NCI-H748 (cell line): ENCODE measurements at regions not wholly inside any gene's neighbourhood (a gene's known extent, or its start where the extent isn't known, plus 50 kb on each side); places are given as distances from the start of the nearest gene placed in this dataset.
"Not testable (repeated sequence)": the region's sequence is repeated elsewhere in the genome, so short reads cannot be mapped to it uniquely, and the experiment has no call there.

ENCODE experiments used
- DNase-seq: peaks from one replicate; lab custom pipeline; 2025; ENCODE audit not compliant: unreplicated experiment; lab: John Stamatoyannopoulos, UW

DNA sequence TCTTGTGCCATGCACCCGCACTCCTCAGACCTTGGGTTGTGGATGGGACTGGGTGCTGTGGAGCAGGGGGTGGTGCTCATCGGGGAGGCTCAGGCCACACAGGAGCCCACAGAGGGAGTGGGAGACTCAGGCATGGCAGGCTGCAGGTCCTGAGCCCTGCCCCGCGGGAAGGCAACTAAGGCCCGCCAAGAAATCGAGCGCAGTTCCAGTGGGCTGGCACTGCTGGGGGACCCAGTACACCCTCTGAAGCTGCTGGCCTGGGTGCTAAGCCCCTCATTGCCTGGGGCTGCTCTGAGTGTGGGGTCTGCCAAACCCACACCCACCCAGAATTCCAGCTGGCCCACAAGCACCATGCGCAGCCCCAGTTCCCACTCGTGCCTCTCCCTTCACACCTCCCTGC is 450.5 kb upstream of the FGF16 start:
- no peak for DNase-seq

DNA sequence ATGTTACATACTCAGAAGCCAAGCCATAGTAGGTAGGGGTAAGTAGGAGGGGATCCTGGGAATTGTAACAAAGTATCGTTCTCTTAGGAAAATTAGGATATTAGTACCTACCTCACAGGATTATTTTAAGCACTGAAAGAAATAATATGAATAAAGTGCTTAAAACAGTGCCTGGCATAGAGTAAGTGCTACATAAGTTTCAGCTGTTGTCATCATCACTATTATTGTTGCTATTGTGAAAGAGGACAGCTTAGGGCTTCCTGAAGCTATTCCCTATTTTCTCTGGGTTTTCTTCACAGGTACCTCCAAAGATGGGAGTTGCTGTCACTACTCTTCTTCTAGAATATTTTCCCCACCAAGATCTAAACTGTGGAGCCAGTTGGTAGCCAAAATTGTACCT is 443.7 kb upstream of the FGF16 start:
- no peak for DNase-seq

DNA sequence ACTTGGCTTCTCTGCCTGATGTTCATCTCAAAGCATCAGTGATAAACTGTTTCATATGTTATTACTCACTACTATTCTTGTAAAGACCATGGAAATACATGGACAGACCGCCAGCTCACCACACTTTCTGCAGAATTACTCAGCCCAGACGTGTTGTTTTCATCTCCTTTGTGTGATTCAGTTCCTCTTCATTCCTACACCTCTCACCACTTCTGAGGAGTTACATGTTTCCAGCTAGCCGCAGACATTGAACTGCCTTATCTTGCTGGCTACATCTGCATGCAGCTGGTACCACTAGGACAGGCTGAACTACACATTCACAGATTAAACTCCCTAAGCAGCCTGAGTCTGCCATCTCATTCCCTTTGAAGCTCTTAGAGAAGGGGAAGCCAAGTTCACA is 443.2 kb upstream of the FGF16 start:
- no peak for DNase-seq

DNA sequence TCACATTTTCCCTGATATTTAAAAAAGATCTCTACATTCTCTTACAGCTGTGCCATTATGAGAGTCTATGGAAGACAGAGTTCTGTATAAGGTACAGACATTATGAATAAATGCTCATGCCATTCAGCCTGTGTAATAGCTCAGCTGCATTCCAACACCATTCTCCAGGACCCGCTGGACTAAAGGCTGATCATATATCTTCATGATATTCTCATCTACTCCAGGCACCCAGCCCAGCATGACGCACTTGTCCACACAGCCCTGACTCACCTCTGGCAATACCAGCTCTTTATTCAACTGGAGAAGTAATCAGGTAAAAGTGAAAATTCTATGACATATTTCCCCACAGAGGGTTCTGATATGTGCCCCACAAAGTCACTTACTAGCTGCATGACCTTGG is 437.5 kb upstream of the FGF16 start:
- DNase-seq = no peak

DNA sequence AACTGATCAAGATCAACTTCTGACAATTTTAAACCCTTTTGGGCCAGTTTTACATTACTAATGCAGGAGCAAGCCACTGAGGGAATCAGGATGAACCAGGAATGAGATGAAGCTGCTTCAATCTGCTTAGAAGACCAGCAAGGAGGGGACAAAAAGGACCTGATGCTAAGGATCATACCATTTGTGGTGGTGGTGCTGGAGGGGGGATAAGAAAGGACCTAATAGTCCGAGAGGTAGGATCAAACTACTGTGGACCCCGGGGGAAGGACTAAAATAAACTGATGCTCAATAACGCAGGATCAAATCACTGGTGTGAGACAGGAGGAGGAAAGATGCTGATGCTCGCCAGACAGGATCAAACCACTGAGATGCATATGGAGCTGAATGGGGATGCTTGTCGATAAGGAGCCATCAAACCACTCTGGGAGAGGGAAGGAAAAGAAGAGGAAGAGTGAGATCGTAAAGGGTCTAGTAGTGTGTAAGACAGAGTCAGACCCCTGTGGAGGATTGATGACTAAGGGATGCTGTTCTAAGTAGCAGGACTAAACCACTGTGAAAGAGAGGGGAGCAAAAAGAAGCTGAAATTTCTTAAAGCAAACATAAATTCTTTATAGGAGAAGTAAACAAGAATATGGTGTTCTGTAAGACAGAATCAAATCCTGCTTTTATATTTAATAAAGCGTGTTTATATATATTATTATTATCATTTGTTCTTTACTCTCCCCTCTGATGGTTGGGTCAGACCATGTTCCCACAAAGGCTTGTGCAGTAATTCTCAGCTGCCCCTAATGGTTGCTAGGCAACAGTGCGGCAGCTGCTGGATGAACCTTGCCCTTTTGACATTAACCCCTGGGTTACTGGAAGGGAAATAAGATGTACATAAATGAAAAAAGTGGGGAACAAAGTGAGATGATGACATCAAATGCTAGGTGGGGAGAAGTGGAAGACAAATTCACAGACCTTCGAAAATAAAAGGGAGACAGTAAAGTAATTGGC is 432.5 kb upstream of the FGF16 start:
- DNase-seq = peak; percentile 88

DNA sequence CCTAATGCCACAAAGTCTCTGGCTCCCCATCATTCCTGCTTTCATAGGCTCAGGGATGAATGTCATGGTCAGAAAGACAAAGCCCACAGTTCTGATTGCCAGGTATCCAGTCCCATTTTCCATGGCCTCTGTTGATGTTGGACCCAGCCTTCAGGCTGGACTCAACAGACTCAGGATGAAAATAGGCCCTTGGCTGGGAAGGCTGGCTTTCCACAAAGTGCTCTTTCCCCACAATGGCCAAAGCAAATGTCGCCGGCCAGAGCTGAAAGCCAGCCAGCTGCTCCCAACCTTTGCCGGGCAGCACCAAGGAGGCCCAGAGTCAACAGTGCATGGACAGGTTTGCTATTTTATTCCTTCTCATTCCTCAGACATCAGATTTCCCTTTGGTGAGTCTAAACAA is 430.1 kb upstream of the FGF16 start:
- no peak for DNase-seq

DNA sequence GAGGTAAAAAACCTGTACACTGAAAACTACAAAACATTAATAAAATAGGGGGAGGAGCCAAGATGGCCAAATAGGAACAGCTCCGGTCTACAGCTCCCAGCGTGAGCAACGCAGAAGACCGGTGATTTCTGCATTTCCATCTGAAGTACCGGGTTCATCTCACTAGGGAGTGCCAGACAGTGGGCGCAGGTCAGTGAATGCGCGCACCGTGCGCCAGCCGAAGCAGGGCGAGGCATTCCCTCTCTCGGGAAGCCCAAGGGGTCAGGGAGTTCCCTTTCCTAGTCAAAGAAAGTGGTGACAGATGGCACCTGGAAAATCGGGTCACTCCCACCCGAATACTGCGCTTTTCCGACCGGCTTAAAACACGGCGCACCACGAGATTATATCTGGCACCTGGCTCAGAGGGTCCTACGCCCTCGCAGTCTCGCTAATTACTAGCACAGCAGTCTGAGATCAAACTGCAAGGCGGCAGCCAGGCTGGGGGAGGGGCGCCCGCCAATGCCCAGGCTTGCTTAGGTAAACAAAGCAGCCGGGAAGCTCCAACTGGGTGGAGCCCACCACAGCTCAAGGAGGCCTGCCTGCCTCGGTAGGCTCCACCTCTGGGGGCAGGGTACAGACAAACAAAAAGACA is 400.9 kb upstream of the FGF16 start:
- DNase-seq = peak; percentile 88

DNA sequence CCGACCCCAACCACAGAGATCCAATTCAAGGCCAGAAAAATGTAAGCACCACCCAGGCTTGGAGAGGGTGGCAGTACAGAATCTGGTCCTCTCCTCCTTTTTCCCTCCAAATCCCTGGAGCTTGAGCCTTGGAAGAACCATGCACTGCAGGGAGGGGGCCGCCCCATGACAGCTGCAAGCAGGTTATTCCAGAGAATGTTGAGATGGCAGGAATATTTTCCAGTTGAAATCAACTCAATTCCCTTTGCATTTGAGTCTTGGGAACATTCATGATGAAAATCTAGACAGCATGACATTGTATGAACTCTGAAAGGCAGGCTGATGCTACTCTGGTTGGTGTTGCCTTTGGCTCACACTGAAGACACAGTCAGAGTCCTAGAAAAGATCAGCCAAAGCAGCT is 386.6 kb upstream of the FGF16 start:
- DNase-seq = no peak

DNA sequence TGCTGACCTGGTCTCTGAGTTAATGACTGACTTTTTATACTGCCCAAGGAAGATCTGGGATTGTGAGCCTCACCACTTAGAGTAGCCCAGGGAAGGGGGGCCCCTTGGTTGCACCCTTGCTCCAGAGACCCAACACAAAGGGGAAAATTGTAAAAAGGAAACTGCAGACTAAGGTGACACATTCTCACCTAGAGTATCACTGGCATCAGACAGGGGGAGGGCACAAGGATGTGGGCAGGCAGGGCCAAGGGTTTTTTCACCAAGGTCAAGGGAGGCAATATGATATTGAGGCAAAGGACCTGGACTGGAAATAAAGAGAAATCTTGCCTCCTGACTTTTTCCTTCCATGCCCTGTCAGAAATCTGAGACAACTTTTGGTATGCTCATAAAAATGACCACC is 386.2 kb upstream of the FGF16 start:
- no peak for DNase-seq

DNA sequence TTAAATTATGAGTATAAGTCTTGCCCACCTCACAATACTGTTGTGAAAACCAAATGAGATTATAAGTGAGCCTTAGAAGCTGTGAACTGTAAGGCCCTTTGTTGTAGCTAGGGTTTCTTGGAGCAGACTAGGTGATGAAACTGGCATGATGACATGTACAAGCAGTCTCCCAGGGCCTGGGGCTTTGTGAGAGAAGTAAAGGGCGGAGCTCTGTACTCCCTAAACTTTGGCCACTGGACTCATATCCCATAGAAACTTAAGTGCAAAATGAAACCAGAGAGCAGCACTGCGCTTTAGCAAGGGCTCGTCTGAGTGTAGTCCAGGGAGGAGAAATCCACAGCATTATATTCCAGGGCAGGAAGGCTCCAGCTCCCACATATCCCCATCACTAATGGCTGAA is 385.6 kb upstream of the FGF16 start:
- DNase-seq = no peak

DNA sequence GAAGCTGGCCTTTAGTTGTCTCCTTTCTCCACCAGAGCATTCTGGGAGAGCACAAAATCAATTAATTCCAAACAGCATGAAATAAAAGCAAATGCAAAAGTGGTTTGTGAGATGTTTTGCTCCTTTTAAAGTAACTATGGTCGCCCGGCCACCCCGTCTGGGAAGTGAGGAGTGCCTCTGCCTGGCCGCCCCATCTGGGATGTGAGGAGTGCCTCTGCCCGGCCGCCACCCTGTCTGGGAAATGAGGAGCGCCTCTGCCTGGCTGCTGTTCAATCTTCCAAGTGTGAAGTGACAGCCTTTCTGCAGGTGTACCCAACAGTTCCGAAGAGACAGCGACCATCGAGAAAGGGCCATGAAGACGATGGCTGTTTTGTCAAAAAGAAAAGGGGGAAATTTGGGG is 381.3 kb upstream of the FGF16 start:
- DNase-seq = no peak

DNA sequence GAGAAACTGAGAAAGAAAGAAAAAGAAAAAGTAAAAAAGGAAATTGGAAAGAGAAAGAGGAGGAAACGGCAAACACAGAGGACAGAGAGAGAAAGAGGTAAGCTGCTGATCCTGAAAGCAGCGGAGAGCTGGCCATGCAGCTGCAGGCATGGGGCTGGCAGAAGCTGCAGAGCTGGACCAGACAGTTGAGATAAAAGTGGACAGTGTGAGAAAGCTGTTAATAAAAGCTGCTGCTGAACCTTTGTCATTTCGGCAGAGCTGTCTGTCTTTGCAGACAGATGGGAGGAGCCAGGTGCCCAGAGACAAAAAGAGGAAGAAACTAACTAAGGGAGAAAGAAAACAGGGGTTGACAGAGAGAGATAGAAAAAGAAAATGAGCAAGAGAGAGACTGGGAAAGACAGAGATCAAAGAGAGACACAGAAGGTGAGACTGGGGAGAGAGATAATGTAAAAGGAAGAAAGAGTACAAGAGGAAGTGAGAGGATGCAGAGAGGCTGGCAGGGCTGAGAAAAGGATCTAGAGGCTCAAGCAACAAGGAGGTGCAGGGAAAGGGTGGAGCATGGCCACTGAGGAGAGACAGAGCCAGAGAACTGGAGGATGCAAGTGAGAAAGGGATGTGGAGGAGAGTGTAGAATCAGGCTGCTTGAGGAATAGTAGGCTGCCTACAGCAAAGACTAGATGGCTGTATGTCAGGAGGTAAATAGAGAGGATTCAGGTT is 376.8 kb upstream of the FGF16 start:
- DNase-seq = no peak

DNA sequence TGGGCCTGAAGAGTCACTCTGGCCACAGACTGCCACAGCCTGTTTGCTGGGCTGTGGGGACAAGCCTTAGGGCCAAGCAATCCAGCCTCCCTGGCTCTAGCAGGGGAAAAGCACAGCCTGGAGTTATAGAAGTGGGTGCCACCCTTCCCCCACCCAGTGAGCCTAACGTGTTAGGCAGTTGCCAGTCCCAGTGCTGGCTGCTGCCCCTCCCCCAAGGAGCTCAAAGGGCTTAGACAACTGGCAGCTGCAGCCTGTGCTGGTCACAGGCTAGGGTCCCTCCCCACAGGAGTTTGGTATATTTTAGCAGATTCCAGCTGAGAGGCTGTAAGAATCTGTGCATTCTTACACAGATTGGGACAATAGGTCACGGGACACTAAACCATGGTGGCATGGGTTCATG is 370.3 kb upstream of the FGF16 start:
- no peak for DNase-seq

DNA sequence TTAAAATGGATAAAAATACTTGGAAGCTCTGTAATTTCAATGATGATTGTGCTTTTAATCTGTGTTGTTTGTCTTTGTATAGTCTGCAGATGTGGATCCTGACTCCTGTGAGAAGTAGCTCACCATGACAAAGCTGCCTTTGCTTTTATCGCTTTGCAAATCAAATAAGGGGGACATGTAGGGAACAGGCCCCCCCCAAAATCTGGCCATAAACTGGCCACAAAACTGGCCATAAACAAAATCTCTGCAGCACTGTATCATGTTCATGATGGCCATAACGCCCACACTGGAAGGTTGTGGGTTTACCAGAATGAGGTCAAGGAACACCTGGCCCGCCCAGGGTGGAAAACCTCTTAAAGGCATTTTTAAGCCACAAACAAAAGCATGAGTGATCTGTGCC is 366.0 kb upstream of the FGF16 start:
- DNase-seq = not testable (repeated sequence)

DNA sequence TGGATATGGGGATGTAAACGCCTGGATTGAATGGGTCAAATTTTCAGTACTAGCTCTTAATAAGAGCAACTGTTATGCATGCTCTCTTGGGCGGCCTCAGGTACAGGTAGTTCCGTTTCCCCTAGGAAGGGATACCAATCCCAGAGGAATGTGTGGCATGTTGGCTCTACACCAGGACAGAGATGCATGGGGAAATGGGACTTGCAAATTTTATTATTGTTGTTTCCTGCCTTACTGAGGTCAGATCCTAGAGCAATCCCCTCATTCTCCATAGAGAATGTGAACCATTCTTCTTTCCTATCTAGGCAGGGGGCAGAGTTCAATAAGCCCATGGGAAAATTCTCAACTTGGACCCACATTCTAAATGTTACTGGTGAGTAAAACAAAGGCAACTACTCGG is 361.8 kb upstream of the FGF16 start:
- DNase-seq = no peak

DNA sequence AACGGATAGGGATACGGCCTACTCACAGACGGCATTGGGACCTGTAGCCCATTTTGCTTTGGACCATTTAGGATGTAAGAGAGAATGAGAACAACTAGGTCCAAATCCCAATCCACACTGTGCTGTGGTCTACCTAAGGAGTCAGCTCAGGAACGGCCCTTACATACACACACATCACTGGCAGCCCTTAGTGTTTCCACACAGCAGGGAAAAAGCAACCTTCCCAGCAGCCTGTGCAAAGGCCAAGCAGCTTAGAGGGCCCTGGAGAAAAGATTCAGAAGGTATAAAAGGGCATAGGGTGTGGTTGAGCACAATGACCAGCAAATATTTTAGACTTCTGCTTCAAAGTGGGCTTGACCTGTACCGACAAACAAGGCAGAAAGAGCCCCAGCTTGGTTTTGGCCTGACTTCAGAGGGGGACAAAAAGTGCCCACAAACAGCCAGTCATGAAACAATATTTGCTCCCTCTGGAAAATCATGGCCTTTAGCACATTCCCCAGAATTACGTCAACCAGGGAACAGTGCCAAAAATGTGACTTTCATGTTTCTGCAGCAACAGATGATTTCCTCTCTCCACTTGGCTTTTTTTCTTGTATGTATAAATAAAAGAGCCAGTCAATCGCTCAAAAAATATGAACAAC is 359.5 kb upstream of the FGF16 start:
- peak; percentile 3 for DNase-seq

DNA sequence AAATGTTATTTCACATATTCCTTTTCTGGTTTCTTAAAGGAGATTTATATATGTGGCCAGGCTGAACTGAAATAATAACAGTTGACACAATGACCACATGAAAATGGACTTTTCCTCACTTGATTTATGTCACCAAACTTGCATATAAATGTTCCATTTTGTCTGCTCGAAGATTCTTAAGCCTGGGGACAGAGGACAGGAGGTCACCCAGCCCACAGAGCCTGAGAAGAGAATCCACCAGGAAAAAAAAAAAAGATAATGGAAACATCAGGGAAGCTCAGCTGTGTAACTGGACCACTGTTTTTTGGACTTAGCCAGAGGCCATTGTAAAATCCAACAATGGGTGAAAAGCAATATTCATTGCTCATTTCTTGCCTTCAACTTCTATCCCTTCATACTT is 359.0 kb upstream of the FGF16 start:
- DNase-seq = no peak

DNA sequence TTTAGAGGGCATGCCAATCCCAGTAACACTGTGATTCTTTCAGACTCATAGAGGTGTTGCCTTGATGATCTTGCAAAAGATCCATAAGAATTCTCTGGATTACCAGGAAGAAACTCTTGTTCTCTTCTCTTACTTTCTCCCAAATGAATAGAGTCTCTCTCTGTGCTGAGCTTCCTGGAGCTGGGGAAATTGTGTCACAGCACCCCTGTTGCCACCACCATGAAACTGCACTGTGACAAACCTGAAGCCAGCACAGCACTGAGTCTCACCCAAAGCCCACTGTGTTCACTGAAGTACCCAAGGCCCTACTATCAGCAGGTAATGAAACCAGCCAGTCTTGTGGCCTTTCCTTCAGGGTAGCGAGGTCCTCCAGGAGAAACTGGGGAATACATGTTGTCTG is 332.7 kb upstream of the FGF16 start:
- no peak for DNase-seq

DNA sequence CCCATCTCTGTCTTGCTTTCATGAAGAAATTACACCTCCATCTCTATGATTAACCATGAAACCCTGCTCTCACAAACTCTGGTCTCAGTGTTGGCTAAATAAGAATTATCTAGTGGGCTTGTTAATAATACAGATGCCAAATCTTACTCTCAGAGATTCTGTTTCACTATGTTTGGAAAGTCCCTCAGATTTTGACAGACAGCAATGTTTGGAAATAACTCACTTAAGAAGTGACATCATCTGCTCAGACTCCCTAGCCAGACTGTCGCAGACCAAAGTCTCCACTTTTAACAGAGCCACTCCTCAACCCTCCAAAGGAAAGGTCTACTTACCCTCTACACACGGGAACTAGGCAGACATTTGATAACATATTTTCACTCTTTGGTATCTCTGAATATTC is 328.5 kb upstream of the FGF16 start:
- no peak for DNase-seq

DNA sequence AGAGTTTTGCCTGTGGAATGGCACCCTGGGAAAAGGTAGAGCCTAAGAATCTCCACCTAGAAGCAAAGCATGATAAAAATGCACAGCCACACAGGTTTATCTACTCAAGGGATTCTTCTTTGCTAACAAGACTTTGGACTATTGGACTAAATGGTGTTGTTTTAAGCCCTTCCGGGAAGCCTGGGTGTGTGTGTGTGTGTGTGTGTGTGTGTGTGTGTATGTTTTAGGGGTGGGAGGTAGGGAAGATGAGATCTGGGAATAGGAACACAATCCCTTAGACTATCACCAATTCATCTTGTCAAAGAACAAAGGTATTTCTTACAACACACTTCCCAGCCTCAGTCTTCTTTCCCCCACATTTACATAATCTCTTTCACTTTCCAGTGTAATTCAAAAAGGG is 327.5 kb upstream of the FGF16 start:
- DNase-seq = no peak

DNA sequence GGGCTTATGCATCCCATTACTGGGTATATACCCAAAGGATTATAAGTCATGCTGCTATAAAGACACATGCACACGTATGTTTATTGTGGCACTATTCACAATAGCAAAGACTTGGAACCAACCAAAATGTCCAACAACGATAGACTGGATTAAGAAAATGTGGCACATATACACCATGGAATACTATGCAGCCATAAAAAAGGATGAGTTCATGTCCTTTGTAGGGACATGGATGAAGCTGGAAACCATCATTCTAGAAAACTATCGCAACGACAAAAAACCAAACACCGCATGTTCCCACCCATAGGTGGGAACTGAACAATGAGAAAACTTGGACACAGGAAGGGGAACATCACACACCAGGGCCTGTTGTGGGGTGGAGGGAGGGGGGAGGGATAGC is 323.3 kb upstream of the FGF16 start:
- DNase-seq = not testable (repeated sequence)
